ENCODE measurements at regions not wholly inside any gene's neighbourhood (a gene's known extent, or its start where the extent isn't known, plus 50 kb on each side); places are given as distances from the start of the nearest gene placed in this dataset.

DNA sequence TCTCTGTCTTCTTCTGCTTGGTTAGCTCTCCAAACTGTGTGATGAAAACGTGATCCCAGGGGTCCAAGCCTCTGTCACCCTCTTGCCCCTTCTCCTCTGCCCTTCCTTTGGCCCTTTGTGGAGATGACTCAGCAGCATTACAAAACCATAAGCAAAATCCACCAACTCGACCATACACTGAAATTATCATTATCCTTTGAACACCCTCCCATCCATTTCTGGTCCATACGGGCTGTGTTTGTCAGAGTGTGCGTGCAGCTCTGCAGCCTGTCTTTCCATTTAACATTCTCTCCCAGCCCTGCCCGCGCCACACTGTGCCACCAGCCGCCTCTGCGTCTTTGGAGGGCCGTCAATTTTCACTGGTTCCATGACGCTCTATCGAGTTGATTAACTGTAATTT, 69.2 kb downstream of the SLC25A47 start:
- no peak for DNase-seq
- Histone ChIP-seq H3K4me1 (replicated peaks; ENCODE audit: insufficient read depth) (no peaks in the 10 kb centered on the region), H3F3A (ENCODE audit: insufficient read depth, low read depth) (no peaks in the 10 kb centered on the region), H3K79me2 (ENCODE audit: low read depth) (no peaks in the 10 kb centered on the region), H3K4me3 (no peak overlapping the region), H3K9me3 (ENCODE audit: insufficient read depth, low read depth) (no peaks in the 10 kb centered on the region), H3K27ac (no peak overlapping the region), H2AFZ (no peak overlapping the region), H4K20me1 (ENCODE audit: insufficient read depth) (no peaks in the 10 kb centered on the region), H3K4me2 (no peak overlapping the region), H3K36me3 (ENCODE audit: low read depth) (no peaks in the 10 kb centered on the region), H3K27me3 (ENCODE audit: insufficient read depth, low read depth) (no peaks in the 10 kb centered on the region), H3K9me2 (ENCODE audit: insufficient read depth) (no peaks in the 10 kb centered on the region)
- ChIA-PET CTCF (no interaction called here), POLR2A (ENCODE audit: unreplicated experiment) (no interaction called here)
- BruUV-seq (replicated peaks) = no TSS peak
- intact Hi-C loops (cut with micrococcal nuclease; ENCODE audit: unreplicated experiment) = no loop called here
- TF ChIP-seq, protein P1, sequence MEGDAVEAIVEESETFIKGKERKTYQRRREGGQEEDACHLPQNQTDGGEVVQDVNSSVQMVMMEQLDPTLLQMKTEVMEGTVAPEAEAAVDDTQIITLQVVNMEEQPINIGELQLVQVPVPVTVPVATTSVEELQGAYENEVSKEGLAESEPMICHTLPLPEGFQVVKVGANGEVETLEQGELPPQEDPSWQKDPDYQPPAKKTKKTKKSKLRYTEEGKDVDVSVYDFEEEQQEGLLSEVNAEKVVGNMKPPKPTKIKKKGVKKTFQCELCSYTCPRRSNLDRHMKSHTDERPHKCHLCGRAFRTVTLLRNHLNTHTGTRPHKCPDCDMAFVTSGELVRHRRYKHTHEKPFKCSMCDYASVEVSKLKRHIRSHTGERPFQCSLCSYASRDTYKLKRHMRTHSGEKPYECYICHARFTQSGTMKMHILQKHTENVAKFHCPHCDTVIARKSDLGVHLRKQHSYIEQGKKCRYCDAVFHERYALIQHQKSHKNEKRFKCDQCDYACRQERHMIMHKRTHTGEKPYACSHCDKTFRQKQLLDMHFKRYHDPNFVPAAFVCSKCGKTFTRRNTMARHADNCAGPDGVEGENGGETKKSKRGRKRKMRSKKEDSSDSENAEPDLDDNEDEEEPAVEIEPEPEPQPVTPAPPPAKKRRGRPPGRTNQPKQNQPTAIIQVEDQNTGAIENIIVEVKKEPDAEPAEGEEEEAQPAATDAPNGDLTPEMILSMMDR (conservative IDR thresholded peaks at IDR 0.05) = no peak
- TF ChIP-seq EZH2 (IDR thresholded peaks at IDR 0.05; ENCODE audit: low read depth) = no peak

DNA sequence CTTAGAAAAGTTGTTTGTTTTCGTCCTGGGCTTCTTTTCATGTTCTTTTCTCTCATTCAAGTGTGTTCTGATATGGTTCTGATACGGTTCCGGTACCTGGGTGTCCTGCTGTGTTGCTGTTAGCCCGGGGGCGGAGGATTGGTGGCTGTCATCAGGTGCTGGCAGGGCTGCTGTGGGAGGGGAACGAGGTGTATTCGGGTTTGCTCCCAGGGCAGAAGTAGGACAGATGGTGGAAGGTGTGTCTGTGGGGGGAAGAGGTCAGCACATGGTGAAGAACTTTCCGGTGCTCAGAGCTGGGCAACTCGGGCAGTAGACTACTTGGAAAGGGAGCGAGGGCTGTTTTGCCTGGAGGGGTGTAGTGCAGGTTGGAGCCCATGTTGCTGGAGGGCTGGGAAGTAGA, 70.2 kb downstream of the SLC25A47 start:
- CTCF ChIA-PET = no interaction called here
- H4K20me1 ChIP-seq (ENCODE audit: insufficient read depth) = no peaks in the 10 kb centered on the region

GRCh38 chr14:100393906-100394732, 71.0 kb downstream of the SLC25A47 start:
- ChIA-PET POLR2A (ENCODE audit: unreplicated experiment) (no interaction called here), CTCF (no interaction called here)
- no peak for DNase-seq
- H3K9me3 ChIP-seq (ENCODE audit: insufficient read depth, low read depth) = no peaks in the 10 kb centered on the region
- H3K4me3 ChIP-seq = no peak overlapping the region
- no peaks in the 10 kb centered on the region for H3K4me1 ChIP-seq (replicated peaks; ENCODE audit: insufficient read depth)
- TF ChIP-seq EZH2 (IDR thresholded peaks at IDR 0.05; ENCODE audit: low read depth) = no peak
- TF ChIP-seq, protein P1 (conservative IDR thresholded peaks at IDR 0.05) = no peak
- H3K27ac ChIP-seq = no peak overlapping the region
- no peaks in the 10 kb centered on the region for H3K27me3 ChIP-seq (ENCODE audit: insufficient read depth, low read depth)
- no peak overlapping the region for H3K4me2 ChIP-seq
- H3K36me3 ChIP-seq (ENCODE audit: low read depth) = no peaks in the 10 kb centered on the region
- no peaks in the 10 kb centered on the region for H3K79me2 ChIP-seq (ENCODE audit: low read depth)
- no peaks in the 10 kb centered on the region for H3K9me2 ChIP-seq (ENCODE audit: insufficient read depth)
- intact Hi-C loops (cut with micrococcal nuclease; ENCODE audit: unreplicated experiment) = no loop called here
- no TSS peak for BruUV-seq (replicated peaks)
- H3F3A ChIP-seq (ENCODE audit: insufficient read depth, low read depth) = no peaks in the 10 kb centered on the region
- H2AFZ ChIP-seq = no peak overlapping the region
- H4K20me1 ChIP-seq (ENCODE audit: insufficient read depth) = no peaks in the 10 kb centered on the region

More for the DNA sequence above, 70.2 kb downstream of the SLC25A47 start:
- Histone ChIP-seq H3K9me3 (ENCODE audit: insufficient read depth, low read depth) (no peaks in the 10 kb centered on the region), H3K36me3 (ENCODE audit: low read depth) (no peaks in the 10 kb centered on the region), H3K4me3 (no peak overlapping the region), H3K27me3 (ENCODE audit: insufficient read depth, low read depth) (no peaks in the 10 kb centered on the region), H3K27ac (no peak overlapping the region), H3F3A (ENCODE audit: insufficient read depth, low read depth) (no peaks in the 10 kb centered on the region), H2AFZ (no peak overlapping the region), H3K4me1 (replicated peaks; ENCODE audit: insufficient read depth) (no peaks in the 10 kb centered on the region), H3K9me2 (ENCODE audit: insufficient read depth) (no peaks in the 10 kb centered on the region), H3K4me2 (no peak overlapping the region), H3K79me2 (ENCODE audit: low read depth) (no peaks in the 10 kb centered on the region)
- no TSS peak for BruUV-seq (replicated peaks)
- intact Hi-C loops (cut with micrococcal nuclease; ENCODE audit: unreplicated experiment) = no loop called here
- POLR2A ChIA-PET (ENCODE audit: unreplicated experiment) = no interaction called here
- TF ChIP-seq, protein P1 (conservative IDR thresholded peaks at IDR 0.05) = no peak
- TF ChIP-seq EZH2 (IDR thresholded peaks at IDR 0.05; ENCODE audit: low read depth) = no peak
- DNase-seq = no peak
